Testis (tissue), 2 donors: ENCODE measurements at regions not wholly inside any gene's neighbourhood (a gene's known extent, or its start where the extent isn't known, plus 50 kb on each side); places are given as distances from the start of the nearest gene placed in this dataset.

ENCODE experiments used
- DNase-seq: peaks from one replicate; pipeline ENCODE4 v3.0.0-alpha.2; 2019
- H3K27ac ChIP-seq, 2 donors: fragments of 200-600 bp; sonication (generic); one replicate each; pipeline ENCODE4 v1.5.1; 2019
- H3K27me3 ChIP-seq: fragments of 200-600 bp; sonication (generic); one replicate; pipeline ENCODE4 v1.5.1; 2019
- H3K36me3 ChIP-seq: fragments of 200-600 bp; sonication (generic); one replicate; pipeline ENCODE4 v1.5.1; 2017; ENCODE audit warnings: low read depth; ENCODE audit errors: missing control alignments
- H3K4me1 ChIP-seq: fragments of 200-600 bp; sonication (generic); one replicate; pipeline ENCODE4 v1.5.1; 2019
- H3K4me3 ChIP-seq, 2 donors: fragments of 200-600 bp; sonication (generic); one replicate each; pipeline ENCODE4 v1.5.1; 2017 to 2019
- H3K9me3 ChIP-seq: fragments of 200-600 bp; sonication (generic); one replicate; pipeline ENCODE4 v1.5.1; 2017
- CTCF ChIP-seq, 3 experiments: fragments of 450-650 bp in 2 of 3; fragments of 200-600 bp in 1 of 3; sonication (generic) in 1 of 3; IDR thresholded peaks; one replicate each; pipeline ENCODE4 v1.5.1; 2016 to 2019; ENCODE audit warnings: antibody characterized with exemption in 3 of 3, mild to moderate bottlenecking in 2 of 3, moderate library complexity in 1 of 3
- POLR2A ChIP-seq: fragments of 450-650 bp; IDR thresholded peaks from one replicate; pipeline ENCODE4 v1.6.1; 2017; ENCODE audit warnings: antibody characterized with exemption, mild to moderate bottlenecking, moderate library complexity
- WGBS, 2 donors: methylation state at CpG; one replicate each; pipeline ENCODE4 v1.1.5; 2018; 5-methylcytosine and 5-hydroxymethylcytosine counted together
- intact Hi-C: fragments of 100-400 bp; cut with DNase I; formaldehyde crosslinking; loops from one replicate; pipeline ENCODE4 v1.15.1; 2023; ENCODE audit warnings: low total_unique reads

GRCh38 chr5:125750147-125750860 is 672.9 kb upstream of the GRAMD2B start:
- intact Hi-C loops = no loop called here
- H3K36me3 ChIP-seq = no peaks in the 10 kb centered on the region
- no peaks in the 10 kb centered on the region for H3K4me1 ChIP-seq
- DNase-seq = no peak
- no peaks in the 10 kb centered on the region for H3K9me3 ChIP-seq
- TF ChIP-seq CTCF (IDR thresholded peaks at IDR 0.05) (no peak), POLR2A (no peak)
- no peaks in the 10 kb centered on the region for H3K27me3 ChIP-seq
- H3K27ac ChIP-seq = no peak overlapping the region
- WGBS, 2 donors = 85% methylated on average over 3 of the region's 3 CpGs
- H3K4me3 ChIP-seq = no peak overlapping the region

- H3K4me1 ChIP-seq = no peaks in the 10 kb centered on the region
- no peaks in the 10 kb centered on the region for H3K36me3 ChIP-seq
- H3K27me3 ChIP-seq = no peaks in the 10 kb centered on the region
- DNase-seq = no peak
- H3K4me3 ChIP-seq = no peak overlapping the region
- intact Hi-C loops = no loop called here
- no peak overlapping the region for H3K27ac ChIP-seq
- TF ChIP-seq CTCF (IDR thresholded peaks at IDR 0.05) = no peak
- TF ChIP-seq POLR2A = no peak
- no peaks in the 10 kb centered on the region for H3K9me3 ChIP-seq
Measured at GRCh38 chr5:125750861-125751186, 672.4 kb upstream of the GRAMD2B start.

GRCh38 chr5:125756456-125756855 is 666.8 kb upstream of the GRAMD2B start:
- no peak overlapping the region for H3K4me3 ChIP-seq
- no peaks in the 10 kb centered on the region for H3K27me3 ChIP-seq
- 88 to 97% methylated on average over 2 of the region's 2 CpGs for WGBS, 2 donors
- H3K4me1 ChIP-seq = no peaks in the 10 kb centered on the region
- no peak for DNase-seq
- no peaks in the 10 kb centered on the region for H3K36me3 ChIP-seq
- H3K9me3 ChIP-seq = no peaks in the 10 kb centered on the region
- no peak for TF ChIP-seq CTCF (IDR thresholded peaks at IDR 0.05)
- no peak overlapping the region for H3K27ac ChIP-seq
- intact Hi-C loops = no loop called here

GRCh38 chr5:125766706-125767105 is 656.5 kb upstream of the GRAMD2B start:
- Histone ChIP-seq H3K9me3 (no peaks in the 10 kb centered on the region), H3K36me3 (no peaks in the 10 kb centered on the region), H3K4me1 (no peaks in the 10 kb centered on the region), H3K27me3 (no peaks in the 10 kb centered on the region), H3K27ac (no peak overlapping the region), H3K4me3 (no peak overlapping the region)
- TF ChIP-seq CTCF (IDR thresholded peaks at IDR 0.05) (no peak), POLR2A (no peak)
- 90 to 95% methylated on average over 1 of the region's 1 CpG for WGBS, 2 donors
- intact Hi-C loops = no loop called here
- no peak for DNase-seq

- Histone ChIP-seq H3K9me3 (no peaks in the 10 kb centered on the region), H3K36me3 (no peaks in the 10 kb centered on the region), H3K27me3 (no peaks in the 10 kb centered on the region), H3K27ac (no peak overlapping the region), H3K4me3 (no peak overlapping the region), H3K4me1 (no peaks in the 10 kb centered on the region)
- no peak for TF ChIP-seq POLR2A
- TF ChIP-seq CTCF (IDR thresholded peaks at IDR 0.05) = no peak
- DNase-seq = no peak
- WGBS, 2 donors = 91 to 96% methylated on average over 1 of the region's 1 CpG
- intact Hi-C loops = no loop called here
Measured at GRCh38 chr5:125775896-125776295, 647.3 kb upstream of the GRAMD2B start.
